A673 (cell line): ENCODE measurements at regions not wholly inside any gene's neighbourhood (a gene's known extent, or its start where the extent isn't known, plus 50 kb on each side); places are given as distances from the start of the nearest gene placed in this dataset.

Experiments
- CTCF ChIP-seq: fragments of 300-800, 200-600 bp; sonication (generic); conservative IDR thresholded peaks from 2 replicates; pipeline ENCODE4 v1.5.1; 2017; ENCODE audit warnings: low read depth, mild to moderate bottlenecking, antibody characterized with exemption, low read length, moderate library complexity, mixed read lengths
- EZH2 ChIP-seq: fragments of 200-600 bp; sonication (generic); IDR thresholded peaks from 2 replicates; pipeline ENCODE4 v1.6.1; 2017; ENCODE audit warnings: borderline replicate concordance, low read depth, mild to moderate bottlenecking, mixed read lengths, antibody characterized with exemption, low read length; ENCODE audit not compliant: poor library complexity, severe bottlenecking

DNA sequence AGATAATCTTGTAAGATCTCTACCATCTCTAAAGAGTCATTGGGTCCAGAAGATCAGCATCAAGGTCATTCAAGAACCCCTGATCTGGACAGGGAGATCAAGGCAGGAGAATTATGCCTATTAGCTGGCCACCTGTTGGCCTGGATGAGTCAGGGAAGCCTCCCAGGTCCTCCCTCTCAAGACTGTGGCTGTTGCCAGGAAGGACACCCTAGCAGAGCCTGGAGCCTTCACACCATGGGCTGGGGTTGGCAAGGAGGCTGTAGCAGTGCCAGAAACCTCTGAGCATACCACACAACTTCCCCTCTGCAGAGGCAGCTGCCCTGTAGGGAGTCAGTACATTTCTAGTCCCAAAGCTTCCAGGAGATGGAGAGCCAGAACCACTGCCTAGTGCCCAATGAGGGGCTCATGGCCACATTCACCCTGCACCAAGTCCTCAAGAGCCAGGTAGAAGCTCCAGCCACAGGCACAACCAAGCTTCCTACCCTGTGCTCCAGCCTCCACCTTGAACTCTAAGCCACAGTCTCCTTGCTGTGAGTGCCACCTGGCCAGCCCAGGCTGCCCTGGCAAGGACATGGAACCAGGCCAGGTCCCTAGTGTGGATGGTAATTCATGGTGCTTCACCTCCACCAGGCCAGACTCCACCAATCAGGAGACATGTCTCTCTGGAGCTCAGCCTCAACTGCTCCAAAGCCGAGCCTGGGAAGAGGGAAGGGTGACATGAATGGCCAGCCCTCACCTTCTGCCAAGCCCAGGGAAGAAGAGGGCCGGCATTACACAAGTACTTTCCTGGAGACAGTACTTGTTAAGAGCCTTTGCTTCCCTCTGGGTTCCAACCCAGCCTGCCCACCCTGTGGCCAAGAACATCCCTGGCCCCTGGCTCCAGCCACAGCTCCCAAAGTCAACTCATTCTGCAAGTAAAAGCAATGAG, 124.3 kb downstream of the BUD13 start:
- TF ChIP-seq CTCF = no peak
- no peak for TF ChIP-seq EZH2
